ENCODE measurements at regions not wholly inside any gene's neighbourhood (a gene's known extent, or its start where the extent isn't known, plus 50 kb on each side); places are given as distances from the start of the nearest gene placed in this dataset.

DNA sequence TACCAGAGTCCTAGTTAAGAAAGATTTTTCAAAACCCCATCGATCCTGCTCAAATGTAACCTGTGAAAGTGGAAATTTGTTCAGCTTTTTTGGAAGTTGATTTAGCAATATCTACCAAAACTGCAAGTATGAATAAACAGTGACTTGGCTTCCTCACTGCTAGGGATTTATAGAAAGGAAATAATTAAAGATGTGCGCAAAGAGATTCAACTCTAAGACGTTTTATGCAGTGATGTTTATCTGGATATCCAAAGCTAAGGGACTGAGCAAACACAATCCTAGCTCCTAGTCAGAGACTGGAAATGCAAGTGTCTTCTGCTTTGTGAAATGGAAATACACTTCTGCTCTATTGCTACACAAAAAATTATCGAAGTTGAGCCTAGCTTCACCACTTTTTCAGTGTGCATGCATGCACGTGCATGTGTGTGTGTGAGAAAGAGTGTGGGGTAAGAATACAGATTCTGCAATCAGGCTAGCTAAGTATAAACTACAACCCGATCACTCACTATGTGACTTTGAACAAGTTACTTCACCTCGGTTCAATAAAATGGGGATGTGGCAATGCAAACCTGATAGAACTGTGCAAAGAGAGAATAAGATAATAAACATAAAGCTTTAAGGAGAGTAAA lies 52.1 kb upstream of the FOXF1 start:
- no peaks in the 10 kb centered on the region for H3K4me1 ChIP-seq
- H3K36me3 ChIP-seq: no peaks in the 10 kb centered on the region
- peaks cover 0 to 58% (median 50%) of the 10 kb centered on the region in 7 donors for H3K27me3 ChIP-seq
- no peak overlapping the region for H3K4me3 ChIP-seq
- TF ChIP-seq, protein P1, sequence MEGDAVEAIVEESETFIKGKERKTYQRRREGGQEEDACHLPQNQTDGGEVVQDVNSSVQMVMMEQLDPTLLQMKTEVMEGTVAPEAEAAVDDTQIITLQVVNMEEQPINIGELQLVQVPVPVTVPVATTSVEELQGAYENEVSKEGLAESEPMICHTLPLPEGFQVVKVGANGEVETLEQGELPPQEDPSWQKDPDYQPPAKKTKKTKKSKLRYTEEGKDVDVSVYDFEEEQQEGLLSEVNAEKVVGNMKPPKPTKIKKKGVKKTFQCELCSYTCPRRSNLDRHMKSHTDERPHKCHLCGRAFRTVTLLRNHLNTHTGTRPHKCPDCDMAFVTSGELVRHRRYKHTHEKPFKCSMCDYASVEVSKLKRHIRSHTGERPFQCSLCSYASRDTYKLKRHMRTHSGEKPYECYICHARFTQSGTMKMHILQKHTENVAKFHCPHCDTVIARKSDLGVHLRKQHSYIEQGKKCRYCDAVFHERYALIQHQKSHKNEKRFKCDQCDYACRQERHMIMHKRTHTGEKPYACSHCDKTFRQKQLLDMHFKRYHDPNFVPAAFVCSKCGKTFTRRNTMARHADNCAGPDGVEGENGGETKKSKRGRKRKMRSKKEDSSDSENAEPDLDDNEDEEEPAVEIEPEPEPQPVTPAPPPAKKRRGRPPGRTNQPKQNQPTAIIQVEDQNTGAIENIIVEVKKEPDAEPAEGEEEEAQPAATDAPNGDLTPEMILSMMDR (IDR thresholded peaks at IDR 0.05): no peak
- H3K27ac ChIP-seq: no peak overlapping the region
- WGBS, 2 donors: 59 to 60% methylated on average over 7 of the region's 7 CpGs
- no peak for DNase-seq
- peaks cover 0 to 13% (median 0%) of the 10 kb centered on the region in 11 donors for H3K9me3 ChIP-seq
- intact Hi-C loops (cut with DNase I): no loop called here
- ATAC-seq: no peak

DNA sequence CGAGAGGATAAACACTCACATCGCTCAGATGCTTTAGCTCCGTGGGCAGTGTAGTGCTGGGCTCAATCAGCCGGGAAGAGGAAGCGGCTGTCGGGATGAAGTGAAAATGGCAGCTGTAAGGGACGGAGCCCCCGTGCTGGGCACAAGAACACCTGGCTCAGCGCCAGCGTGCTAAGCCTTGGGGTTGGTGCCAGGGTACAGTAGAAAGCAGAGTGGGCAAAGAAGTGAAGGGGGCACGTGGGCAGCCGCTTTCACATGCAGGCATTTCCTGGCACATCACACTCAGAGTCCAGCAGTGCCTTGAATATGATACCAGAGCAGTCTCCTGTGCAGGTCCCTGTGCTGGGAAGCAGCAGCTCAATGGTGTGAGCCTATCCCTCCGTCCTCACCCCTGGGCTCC lies 51.1 kb upstream of the FOXF1 start:
- no peaks in the 10 kb centered on the region for H3K4me1 ChIP-seq
- H3K9me3 ChIP-seq: peaks cover 0 to 13% (median 0%) of the 10 kb centered on the region in 11 donors
- DNase-seq: no peak
- H3K4me3 ChIP-seq: no peak overlapping the region
- no peak for ATAC-seq
- 60 to 70% methylated on average over 13 of the region's 13 CpGs for WGBS, 2 donors
- H3K27ac ChIP-seq: no peak overlapping the region
- H3K27me3 ChIP-seq: peaks cover 0 to 52% (median 43%) of the 10 kb centered on the region in 7 donors
- intact Hi-C loops (cut with DNase I): no loop called here
- TF ChIP-seq, protein P1 (IDR thresholded peaks at IDR 0.05): no peak
- H3K36me3 ChIP-seq: no peaks in the 10 kb centered on the region

Data from heart right ventricle (tissue), 16 donors.